ENCODE measurements at regions not wholly inside any gene's neighbourhood (a gene's known extent, or its start where the extent isn't known, plus 50 kb on each side); places are given as distances from the start of the nearest gene placed in this dataset.

GRCh38 chr21:35457097-35457804, 408.1 kb upstream of the RUNX1 start:
- no peak for TF ChIP-seq CTCF (conservative IDR thresholded peaks at IDR 0.05; ENCODE audit: low read length)
- TF ChIP-seq EZH2phosphoT487 (IDR thresholded peaks at IDR 0.05; ENCODE audit: borderline replicate concordance, low read depth, low read length): no peak

Data from OCI-LY7 (cell line).